Muscle layer of duodenum (tissue), 2 donors: ENCODE measurements at regions not wholly inside any gene's neighbourhood (a gene's known extent, or its start where the extent isn't known, plus 50 kb on each side); places are given as distances from the start of the nearest gene placed in this dataset.

Experiments used
- H3K27ac ChIP-seq: one replicate; pipeline ENCODE4 v1.7.0; 2013; ENCODE audit warnings: mild to moderate bottlenecking, low read length
- H3K27me3 ChIP-seq: one replicate; pipeline ENCODE4 v1.7.0; 2013; ENCODE audit warnings: low read depth, mild to moderate bottlenecking, control low read depth, low read length
- H3K36me3 ChIP-seq, 2 donors: one replicate each; pipeline ENCODE4 v1.7.0; 2013; ENCODE audit warnings: low read length in 2 of 2, control low read depth in 1 of 2, mild to moderate bottlenecking in 1 of 2; ENCODE audit not compliant: insufficient read depth in 2 of 2, control insufficient read depth in 1 of 2
- H3K4me1 ChIP-seq, 2 donors: one replicate each; pipeline ENCODE4 v1.7.0; 2013; ENCODE audit warnings: low read length in 2 of 2, mild to moderate bottlenecking in 2 of 2, control low read depth in 1 of 2, moderate library complexity in 1 of 2; ENCODE audit not compliant: insufficient read depth in 2 of 2, control insufficient read depth in 1 of 2
- H3K4me3 ChIP-seq, 2 donors: one replicate each; pipeline ENCODE4 v1.7.0; 2013; ENCODE audit warnings: low read length in 2 of 2, low read depth in 1 of 2, mild to moderate bottlenecking in 1 of 2
- H3K9me3 ChIP-seq, 2 donors: one replicate each; pipeline ENCODE4 v1.7.0; 2013; ENCODE audit warnings: low read length in 2 of 2, control low read depth in 1 of 2, mild to moderate bottlenecking in 1 of 2; ENCODE audit not compliant: control insufficient read depth in 1 of 2
- donor health status: healthy.

DNA sequence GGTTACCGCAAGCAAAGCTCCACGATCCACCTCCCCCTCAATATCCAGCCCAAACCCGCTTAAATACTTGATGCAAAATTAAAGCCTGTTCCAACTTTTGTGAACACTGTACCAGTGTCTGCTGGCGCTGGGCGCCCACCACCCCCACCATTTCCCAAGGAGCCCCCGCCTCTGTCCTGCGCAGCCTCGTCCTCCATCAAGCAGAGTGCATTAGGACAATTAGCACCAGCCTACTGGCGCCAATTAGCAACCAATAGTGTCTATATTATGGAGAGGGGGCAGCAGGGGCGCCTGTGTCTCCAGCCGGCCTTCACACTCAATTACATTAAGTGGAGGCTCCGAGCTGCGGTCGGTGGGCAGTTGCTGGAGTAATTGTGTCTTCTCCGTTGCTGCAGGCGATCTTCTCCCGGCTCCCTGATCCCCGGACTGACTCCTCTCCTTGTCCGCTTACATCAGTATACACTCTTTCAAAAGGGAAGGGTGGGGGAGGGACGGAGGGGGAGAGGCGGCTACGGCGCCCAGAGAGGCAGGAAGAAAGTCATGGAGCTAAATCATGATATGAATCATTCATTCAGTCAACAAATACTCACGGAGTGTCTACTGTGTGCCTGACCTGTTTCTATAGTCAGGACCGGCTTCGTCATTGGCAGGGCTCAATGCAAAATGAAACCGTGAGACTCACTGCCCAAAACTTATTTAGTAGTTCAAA lies 707.3 kb downstream of the MED13L start:
- Histone ChIP-seq H3K4me1 (no peaks in the 10 kb centered on the region), H3K36me3 (no peaks in the 10 kb centered on the region), H3K9me3 (no peaks in the 10 kb centered on the region), H3K27ac (no peak overlapping the region), H3K4me3 (no peak overlapping the region), H3K27me3 (no peaks in the 10 kb centered on the region)

GRCh38 chr12:115569345-115570068 lies 708.0 kb downstream of the MED13L start:
- Histone ChIP-seq H3K9me3 (no peaks in the 10 kb centered on the region), H3K4me3 (no peak overlapping the region)

DNA sequence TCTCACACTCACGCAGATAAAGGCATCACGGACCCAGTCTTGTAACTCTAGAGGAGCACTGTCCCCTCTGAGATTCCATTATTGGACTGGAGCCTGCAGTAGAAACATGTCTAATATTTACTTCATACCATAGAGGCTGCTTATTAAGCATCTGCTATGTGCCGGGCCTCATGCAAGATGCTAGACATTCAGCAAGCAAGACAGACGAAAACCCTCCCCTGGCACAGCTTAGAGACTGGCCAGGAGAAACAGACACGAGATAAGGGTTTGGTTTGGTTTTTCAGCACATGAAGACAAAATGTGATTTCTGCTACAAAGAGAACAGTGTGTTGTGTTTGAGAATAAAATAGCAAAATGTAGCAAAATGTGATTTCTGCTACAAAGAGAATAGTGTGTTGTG lies 719.2 kb downstream of the MED13L start:
- H3K27me3 ChIP-seq: no peaks in the 10 kb centered on the region
- no peaks in the 10 kb centered on the region for H3K4me1 ChIP-seq
- H3K4me3 ChIP-seq: no peak overlapping the region
- H3K9me3 ChIP-seq: peaks cover 0 to 5% of the 10 kb centered on the region in 2 donors
- no peak overlapping the region for H3K27ac ChIP-seq
- no peaks in the 10 kb centered on the region for H3K36me3 ChIP-seq

More at GRCh38 chr12:115569345-115570068, 708.0 kb downstream of the MED13L start:
- Histone ChIP-seq H3K4me1 (no peaks in the 10 kb centered on the region), H3K36me3 (no peaks in the 10 kb centered on the region), H3K27me3 (no peaks in the 10 kb centered on the region), H3K27ac (no peak overlapping the region)

- Histone ChIP-seq H3K4me1 (no peaks in the 10 kb centered on the region), H3K9me3 (peaks cover 0 to 5% of the 10 kb centered on the region in 2 donors), H3K27ac (no peak overlapping the region), H3K36me3 (no peaks in the 10 kb centered on the region), H3K4me3 (no peak overlapping the region), H3K27me3 (no peaks in the 10 kb centered on the region)
These were observed 723.9 kb downstream of the MED13L start for GRCh38 chr12:115553622-115554021.

- Histone ChIP-seq H3K4me3 (no peak overlapping the region), H3K36me3 (no peaks in the 10 kb centered on the region), H3K4me1 (no peaks in the 10 kb centered on the region), H3K27ac (no peak overlapping the region), H3K27me3 (no peaks in the 10 kb centered on the region), H3K9me3 (peaks cover 0 to 5% of the 10 kb centered on the region in 2 donors)
These were observed 734.2 kb downstream of the MED13L start for GRCh38 chr12:115543269-115543668.

GRCh38 chr12:115542656-115543055 lies 734.8 kb downstream of the MED13L start:
- no peaks in the 10 kb centered on the region for H3K27me3 ChIP-seq
- H3K27ac ChIP-seq: no peak overlapping the region
- no peaks in the 10 kb centered on the region for H3K36me3 ChIP-seq
- peaks cover 0 to 8% of the 10 kb centered on the region in 2 donors for H3K9me3 ChIP-seq
- no peaks in the 10 kb centered on the region for H3K4me1 ChIP-seq
- H3K4me3 ChIP-seq: no peak overlapping the region

GRCh38 chr12:115541891-115542421 lies 735.5 kb downstream of the MED13L start:
- H3K4me1 ChIP-seq: no peaks in the 10 kb centered on the region
- H3K36me3 ChIP-seq: no peaks in the 10 kb centered on the region
- H3K27me3 ChIP-seq: no peaks in the 10 kb centered on the region
- peaks cover 0 to 9% of the 10 kb centered on the region in 2 donors for H3K9me3 ChIP-seq
- no peak overlapping the region for H3K27ac ChIP-seq
- no peak overlapping the region for H3K4me3 ChIP-seq

DNA sequence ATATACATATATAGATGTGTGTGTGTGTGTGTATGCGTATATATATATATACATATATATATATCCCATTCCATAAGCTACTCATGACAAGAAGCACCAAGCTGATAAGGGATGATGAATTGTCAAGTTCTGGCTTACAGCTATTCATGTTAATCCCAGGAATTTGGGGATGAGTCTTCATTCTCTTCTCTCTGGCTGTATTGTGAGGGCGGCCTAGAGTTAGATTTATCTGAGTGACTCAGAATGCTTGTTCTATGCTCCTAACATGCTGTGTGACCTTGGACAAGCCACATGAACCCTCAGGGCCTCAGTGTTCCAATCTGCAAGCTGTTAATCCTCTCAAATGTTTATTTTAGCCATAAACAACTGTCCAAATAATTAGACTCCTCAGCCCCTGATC lies 749.0 kb downstream of the MED13L start:
- Histone ChIP-seq H3K4me3 (no peak overlapping the region), H3K27ac (no peak overlapping the region), H3K27me3 (no peaks in the 10 kb centered on the region), H3K4me1 (no peaks in the 10 kb centered on the region), H3K9me3 (no peaks in the 10 kb centered on the region), H3K36me3 (no peaks in the 10 kb centered on the region)

DNA sequence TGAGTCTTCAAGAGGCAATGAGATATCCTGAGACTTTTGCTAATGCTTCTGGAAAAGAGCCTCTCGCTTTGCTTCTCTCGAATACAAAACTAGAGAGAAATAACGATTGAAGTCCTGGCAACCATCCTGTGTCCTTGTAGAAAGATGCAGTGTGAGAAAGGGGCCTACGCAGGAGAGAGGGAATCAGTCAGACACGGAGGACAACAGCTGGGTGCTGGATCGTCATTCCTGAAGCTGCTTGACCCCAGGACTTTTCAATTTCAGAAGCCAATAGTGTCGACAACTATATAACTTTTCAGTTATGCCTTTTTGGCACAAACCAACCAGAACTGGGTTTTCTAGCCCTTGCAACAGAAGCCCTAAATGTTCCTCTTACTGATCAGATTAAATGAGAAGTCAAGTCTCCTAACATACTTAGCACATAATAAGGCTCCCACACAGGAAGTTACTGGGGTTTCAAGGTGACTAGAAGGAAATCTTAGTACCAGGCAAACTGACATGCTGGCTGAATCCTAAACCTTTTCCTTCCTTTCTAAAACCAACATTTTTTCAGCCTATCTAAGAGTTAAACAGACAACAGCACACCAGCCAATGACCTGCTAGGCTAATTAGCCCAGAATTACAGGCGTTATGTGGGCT lies 755.6 kb downstream of the MED13L start:
- Histone ChIP-seq H3K4me3 (no peak overlapping the region), H3K4me1 (no peaks in the 10 kb centered on the region), H3K27ac (no peak overlapping the region), H3K36me3 (no peaks in the 10 kb centered on the region), H3K9me3 (peaks cover 4 to 5% of the 10 kb centered on the region in 2 donors), H3K27me3 (no peaks in the 10 kb centered on the region)

DNA sequence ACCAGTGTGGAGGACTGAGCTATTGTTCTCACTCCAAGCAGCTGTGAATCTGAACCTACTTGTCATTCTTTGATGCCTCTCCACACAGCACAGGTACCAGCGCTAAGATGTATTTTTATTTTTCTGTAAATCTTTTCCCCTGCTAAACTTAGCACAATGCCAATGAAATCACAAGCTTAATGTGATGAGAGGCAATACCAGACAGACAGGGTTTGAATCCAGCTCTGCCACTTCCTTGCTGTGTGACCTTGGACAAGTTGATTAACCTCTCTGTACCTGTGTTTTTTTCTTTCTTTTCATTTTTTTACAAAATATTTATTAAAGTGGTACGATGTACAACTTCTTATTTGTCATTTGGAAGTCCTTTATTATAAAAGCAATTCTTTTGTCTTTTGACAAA lies 757.6 kb downstream of the MED13L start:
- no peaks in the 10 kb centered on the region for H3K4me1 ChIP-seq
- H3K9me3 ChIP-seq: peaks cover 4 to 5% of the 10 kb centered on the region in 2 donors
- no peaks in the 10 kb centered on the region for H3K27me3 ChIP-seq
- no peak overlapping the region for H3K27ac ChIP-seq
- no peak overlapping the region for H3K4me3 ChIP-seq
- H3K36me3 ChIP-seq: no peaks in the 10 kb centered on the region

DNA sequence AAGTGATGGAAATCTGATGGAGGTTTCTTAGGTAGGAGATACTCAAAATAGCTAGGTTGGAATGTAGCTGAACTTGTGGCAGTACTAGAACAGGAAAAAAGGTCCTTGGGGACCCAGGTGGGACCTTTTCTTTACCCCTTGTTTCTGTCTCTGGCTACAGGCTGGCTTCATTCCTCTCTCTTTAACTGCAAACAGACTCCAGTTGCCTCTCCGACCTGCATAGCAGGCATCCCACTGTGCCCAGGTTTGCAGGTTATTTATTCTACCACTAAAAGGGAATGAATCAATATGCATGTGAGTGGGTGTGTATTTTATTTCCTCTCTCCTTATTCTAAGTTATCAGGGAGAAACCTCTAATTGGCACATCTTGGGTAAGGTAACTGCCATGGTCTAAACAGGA lies 758.1 kb downstream of the MED13L start:
- Histone ChIP-seq H3K27ac (no peak overlapping the region), H3K36me3 (no peaks in the 10 kb centered on the region), H3K4me3 (no peak overlapping the region), H3K4me1 (no peaks in the 10 kb centered on the region), H3K9me3 (peaks cover 4 to 5% of the 10 kb centered on the region in 2 donors), H3K27me3 (no peaks in the 10 kb centered on the region)
